LNCaP clone FGC (cell line): ENCODE measurements at regions not wholly inside any gene's neighbourhood (a gene's known extent, or its start where the extent isn't known, plus 50 kb on each side); places are given as distances from the start of the nearest gene placed in this dataset.

Experiments
- DNase-seq: peaks from one replicate; pipeline ENCODE4 v3.0.0-alpha.2; 2011; ENCODE audit warnings: low read depth
- H3K4me3 ChIP-seq: 2 replicates; pipeline ENCODE4 v1.5.1; 2011; ENCODE audit warnings: mild to moderate bottlenecking, low read depth, low read length, control low read depth
- CTCF ChIP-seq: IDR thresholded peaks from 2 replicates; pipeline ENCODE4 v1.5.1; 2012; ENCODE audit warnings: mild to moderate bottlenecking; ENCODE audit not compliant: control insufficient read depth, insufficient read depth; ENCODE audit errors: extremely low read depth

GRCh38 chr4:126209147-126209546, 894.4 kb downstream of the FAT4 start:
- TF ChIP-seq CTCF, result no peak
- DNase-seq, result no peak
- no peak overlapping the region for H3K4me3 ChIP-seq

GRCh38 chr4:126213996-126214395, 899.2 kb downstream of the FAT4 start:
- TF ChIP-seq CTCF, result no peak
- H3K4me3 ChIP-seq, result no peak overlapping the region

GRCh38 chr4:126215759-126216158, 901.0 kb downstream of the FAT4 start:
- TF ChIP-seq CTCF, result no peak
- no peak for DNase-seq
- H3K4me3 ChIP-seq, result no peak overlapping the region

More at GRCh38 chr4:126213996-126214395, 899.2 kb downstream of the FAT4 start:
- no peak for DNase-seq

- no peak overlapping the region for H3K4me3 ChIP-seq
- TF ChIP-seq CTCF, result no peak
- no peak for DNase-seq
These were observed 901.9 kb downstream of the FAT4 start for GRCh38 chr4:126216611-126217010.

GRCh38 chr4:126221282-126221681, 906.5 kb downstream of the FAT4 start:
- TF ChIP-seq CTCF, result no peak
- H3K4me3 ChIP-seq, result no peak overlapping the region
- no peak for DNase-seq

- DNase-seq, result no peak
- TF ChIP-seq CTCF, result no peak
- H3K4me3 ChIP-seq, result no peak overlapping the region
These were observed 907.1 kb downstream of the FAT4 start for GRCh38 chr4:126221717-126222340.

GRCh38 chr4:126223784-126224407, 909.1 kb downstream of the FAT4 start:
- H3K4me3 ChIP-seq, result no peak overlapping the region
- peak; percentile 68 for TF ChIP-seq CTCF
- DNase-seq, result no peak
